SK-N-SH treated with all-trans-retinoic acid at 6 μM for 48 hours (cell line): ENCODE measurements at regions not wholly inside any gene's neighbourhood (a gene's known extent, or its start where the extent isn't known, plus 50 kb on each side); places are given as distances from the start of the nearest gene placed in this dataset.

Experiments used
- ATAC-seq: fragments of 200-7000 bp; cut with Tn5 transposase; 3 replicates; pipeline ENCODE4 v1.9.1; 2020; ENCODE audit warnings: mild to moderate bottlenecking, moderate library complexity
- ARNTL ChIP-seq: fragments of 450-650 bp; formaldehyde crosslinking; IDR thresholded peaks from 2 replicates; pipeline ENCODE4 v1.5.0; 2020; ENCODE audit warnings: low read depth, mild to moderate bottlenecking, moderate library complexity, borderline replicate concordance
- BACH2 ChIP-seq: fragments of 250-450 bp; sonication (Bioruptor Pico); IDR thresholded peaks from 2 replicates; pipeline ENCODE4 v1.9.0; 2021; ENCODE audit warnings: mild to moderate bottlenecking, borderline replicate concordance
- CSDC2 ChIP-seq: fragments of 250-450 bp; sonication (Bioruptor Pico); IDR thresholded peaks from 2 replicates; pipeline ENCODE4 v1.5.0; 2020; ENCODE audit warnings: mild to moderate bottlenecking, moderate library complexity
- ESRRG ChIP-seq: fragments of 250-450 bp; sonication (Bioruptor Pico); IDR thresholded peaks from 2 replicates; pipeline ENCODE4 v1.6.1; 2021; ENCODE audit warnings: mild to moderate bottlenecking
- OSR1 ChIP-seq: fragments of 250-450 bp; sonication (Bioruptor Pico); IDR thresholded peaks from 2 replicates; pipeline ENCODE4 v1.8.0; 2022; ENCODE audit warnings: moderate library complexity, mild to moderate bottlenecking, inconsistent platforms
- POU6F1 ChIP-seq: fragments of 250-450 bp; sonication (Bioruptor Pico); IDR thresholded peaks from 2 replicates; pipeline ENCODE4 v1.8.0; 2021; ENCODE audit warnings: low read depth, mild to moderate bottlenecking, moderate library complexity, borderline replicate concordance
- PPARA ChIP-seq: fragments of 250-450 bp; sonication (Bioruptor Pico); IDR thresholded peaks from 2 replicates; pipeline ENCODE4 v1.5.0; 2020; ENCODE audit warnings: mild to moderate bottlenecking, borderline replicate concordance
- RARB ChIP-seq: fragments of 250-450 bp; sonication (Bioruptor Pico); IDR thresholded peaks from 2 replicates; pipeline ENCODE4 v1.8.0; 2021; ENCODE audit warnings: mild to moderate bottlenecking, moderate library complexity
- SNAI2 ChIP-seq: fragments of 250-450 bp; sonication (Bioruptor Pico); IDR thresholded peaks from 2 replicates; pipeline ENCODE4 v1.5.0; 2020; ENCODE audit warnings: mild to moderate bottlenecking, moderate library complexity
- TCF4 ChIP-seq: fragments of 250-450 bp; sonication (Bioruptor Pico); IDR thresholded peaks from 2 replicates; pipeline ENCODE4 v1.8.0; 2021; ENCODE audit warnings: mild to moderate bottlenecking, moderate library complexity, borderline replicate concordance
- TOX ChIP-seq: fragments of 250-450 bp; sonication (Bioruptor Pico); IDR thresholded peaks from 2 replicates; pipeline ENCODE4 v1.8.0; 2021; ENCODE audit warnings: mild to moderate bottlenecking, moderate library complexity, borderline replicate concordance
- ZC3H10 ChIP-seq: fragments of 250-450 bp; sonication (Bioruptor Pico); IDR thresholded peaks from 2 replicates; pipeline ENCODE4 v1.5.1; 2021; ENCODE audit warnings: mild to moderate bottlenecking, moderate library complexity
- ZNF70 ChIP-seq: fragments of 450-650 bp; formaldehyde crosslinking; IDR thresholded peaks from 2 replicates; pipeline ENCODE4 v1.5.0; 2020; ENCODE audit warnings: mild to moderate bottlenecking, moderate library complexity
- ZNF8 ChIP-seq: fragments of 450-650 bp; formaldehyde crosslinking; IDR thresholded peaks from 2 replicates; pipeline ENCODE4 v1.5.0; 2020; ENCODE audit warnings: mild to moderate bottlenecking, moderate library complexity
- TF ChIP-seq, protein P1 (sequence below): fragments of 250-450 bp; sonication (Bioruptor Pico); IDR thresholded peaks from 2 replicates; pipeline ENCODE4 v1.5.0; 2020; ENCODE audit warnings: mild to moderate bottlenecking, moderate library complexity
- TF ChIP-seq, protein P2 (sequence below): fragments of 250-450 bp; sonication (Bioruptor Pico); IDR thresholded peaks from 2 replicates; pipeline ENCODE4 v1.5.1; 2021; ENCODE audit warnings: mild to moderate bottlenecking, moderate library complexity
- TF ChIP-seq, protein P3 (sequence below): fragments of 250-450 bp; sonication (Bioruptor Pico); IDR thresholded peaks from 2 replicates; pipeline ENCODE4 v1.8.0; 2020; ENCODE audit warnings: mild to moderate bottlenecking, moderate library complexity, borderline replicate concordance

- TF ChIP-seq, protein P1, sequence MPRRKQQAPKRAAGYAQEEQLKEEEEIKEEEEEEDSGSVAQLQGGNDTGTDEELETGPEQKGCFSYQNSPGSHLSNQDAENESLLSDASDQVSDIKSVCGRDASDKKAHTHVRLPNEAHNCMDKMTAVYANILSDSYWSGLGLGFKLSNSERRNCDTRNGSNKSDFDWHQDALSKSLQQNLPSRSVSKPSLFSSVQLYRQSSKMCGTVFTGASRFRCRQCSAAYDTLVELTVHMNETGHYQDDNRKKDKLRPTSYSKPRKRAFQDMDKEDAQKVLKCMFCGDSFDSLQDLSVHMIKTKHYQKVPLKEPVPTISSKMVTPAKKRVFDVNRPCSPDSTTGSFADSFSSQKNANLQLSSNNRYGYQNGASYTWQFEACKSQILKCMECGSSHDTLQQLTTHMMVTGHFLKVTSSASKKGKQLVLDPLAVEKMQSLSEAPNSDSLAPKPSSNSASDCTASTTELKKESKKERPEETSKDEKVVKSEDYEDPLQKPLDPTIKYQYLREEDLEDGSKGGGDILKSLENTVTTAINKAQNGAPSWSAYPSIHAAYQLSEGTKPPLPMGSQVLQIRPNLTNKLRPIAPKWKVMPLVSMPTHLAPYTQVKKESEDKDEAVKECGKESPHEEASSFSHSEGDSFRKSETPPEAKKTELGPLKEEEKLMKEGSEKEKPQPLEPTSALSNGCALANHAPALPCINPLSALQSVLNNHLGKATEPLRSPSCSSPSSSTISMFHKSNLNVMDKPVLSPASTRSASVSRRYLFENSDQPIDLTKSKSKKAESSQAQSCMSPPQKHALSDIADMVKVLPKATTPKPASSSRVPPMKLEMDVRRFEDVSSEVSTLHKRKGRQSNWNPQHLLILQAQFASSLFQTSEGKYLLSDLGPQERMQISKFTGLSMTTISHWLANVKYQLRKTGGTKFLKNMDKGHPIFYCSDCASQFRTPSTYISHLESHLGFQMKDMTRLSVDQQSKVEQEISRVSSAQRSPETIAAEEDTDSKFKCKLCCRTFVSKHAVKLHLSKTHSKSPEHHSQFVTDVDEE (CRISPR knock-in tag): no peak
- TF ChIP-seq ZNF70 (CRISPR knock-in tag) (no peak), SNAI2 (CRISPR knock-in tag) (no peak), ESRRG (no peak)
- TF ChIP-seq, all 23 proteins: peak for 0
These were observed 97.6 kb upstream of the ALDH1A3 start (continued) for GRCh38 chr15:100781961-100782530.

GRCh38 chr15:100783291-100783690, 96.3 kb upstream of the ALDH1A3 start:
- no peak for ATAC-seq
- TF ChIP-seq ARNTL (CRISPR knock-in tag) (no peak), OSR1 (CRISPR knock-in tag) (no peak), ZC3H10 (CRISPR knock-in tag) (no peak), SNAI2 (CRISPR knock-in tag) (no peak), CSDC2 (CRISPR knock-in tag) (no peak), ESRRG (no peak), BACH2 (CRISPR knock-in tag) (no peak), TOX (CRISPR knock-in tag) (no peak), TCF4 (CRISPR knock-in tag) (no peak), ZNF70 (CRISPR knock-in tag) (no peak), PPARA (CRISPR knock-in tag) (no peak)
- TF ChIP-seq, protein P1 (CRISPR knock-in tag): no peak
- TF ChIP-seq, protein P2, sequence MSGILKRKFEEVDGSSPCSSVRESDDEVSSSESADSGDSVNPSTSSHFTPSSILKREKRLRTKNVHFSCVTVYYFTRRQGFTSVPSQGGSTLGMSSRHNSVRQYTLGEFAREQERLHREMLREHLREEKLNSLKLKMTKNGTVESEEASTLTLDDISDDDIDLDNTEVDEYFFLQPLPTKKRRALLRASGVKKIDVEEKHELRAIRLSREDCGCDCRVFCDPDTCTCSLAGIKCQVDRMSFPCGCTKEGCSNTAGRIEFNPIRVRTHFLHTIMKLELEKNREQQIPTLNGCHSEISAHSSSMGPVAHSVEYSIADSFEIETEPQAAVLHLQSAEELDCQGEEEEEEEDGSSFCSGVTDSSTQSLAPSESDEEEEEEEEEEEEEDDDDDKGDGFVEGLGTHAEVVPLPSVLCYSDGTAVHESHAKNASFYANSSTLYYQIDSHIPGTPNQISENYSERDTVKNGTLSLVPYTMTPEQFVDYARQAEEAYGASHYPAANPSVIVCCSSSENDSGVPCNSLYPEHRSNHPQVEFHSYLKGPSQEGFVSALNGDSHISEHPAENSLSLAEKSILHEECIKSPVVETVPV (CRISPR knock-in tag): no peak
- TF ChIP-seq, all 23 proteins: peak for 0

GRCh38 chr15:100783760-100784492, 95.7 kb upstream of the ALDH1A3 start:
- no peak for TF ChIP-seq SNAI2 (CRISPR knock-in tag)
- TF ChIP-seq, protein P1 (CRISPR knock-in tag): no peak
- TF ChIP-seq RARB (CRISPR knock-in tag): no peak
- no peak for TF ChIP-seq PPARA (CRISPR knock-in tag)
- no peak for TF ChIP-seq OSR1 (CRISPR knock-in tag)
- TF ChIP-seq ZNF8 (CRISPR knock-in tag): no peak
- TF ChIP-seq, protein P3, sequence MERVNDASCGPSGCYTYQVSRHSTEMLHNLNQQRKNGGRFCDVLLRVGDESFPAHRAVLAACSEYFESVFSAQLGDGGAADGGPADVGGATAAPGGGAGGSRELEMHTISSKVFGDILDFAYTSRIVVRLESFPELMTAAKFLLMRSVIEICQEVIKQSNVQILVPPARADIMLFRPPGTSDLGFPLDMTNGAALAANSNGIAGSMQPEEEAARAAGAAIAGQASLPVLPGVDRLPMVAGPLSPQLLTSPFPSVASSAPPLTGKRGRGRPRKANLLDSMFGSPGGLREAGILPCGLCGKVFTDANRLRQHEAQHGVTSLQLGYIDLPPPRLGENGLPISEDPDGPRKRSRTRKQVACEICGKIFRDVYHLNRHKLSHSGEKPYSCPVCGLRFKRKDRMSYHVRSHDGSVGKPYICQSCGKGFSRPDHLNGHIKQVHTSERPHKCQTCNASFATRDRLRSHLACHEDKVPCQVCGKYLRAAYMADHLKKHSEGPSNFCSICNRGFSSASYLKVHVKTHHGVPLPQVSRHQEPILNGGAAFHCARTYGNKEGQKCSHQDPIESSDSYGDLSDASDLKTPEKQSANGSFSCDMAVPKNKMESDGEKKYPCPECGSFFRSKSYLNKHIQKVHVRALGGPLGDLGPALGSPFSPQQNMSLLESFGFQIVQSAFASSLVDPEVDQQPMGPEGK: no peak
- TF ChIP-seq POU6F1 (CRISPR knock-in tag): no peak
- TF ChIP-seq ESRRG: no peak
- no peak for TF ChIP-seq BACH2 (CRISPR knock-in tag)
- ATAC-seq: no peak
